ENCODE measurements at regions not wholly inside any gene's neighbourhood (a gene's known extent, or its start where the extent isn't known, plus 50 kb on each side); places are given as distances from the start of the nearest gene placed in this dataset.

DNA sequence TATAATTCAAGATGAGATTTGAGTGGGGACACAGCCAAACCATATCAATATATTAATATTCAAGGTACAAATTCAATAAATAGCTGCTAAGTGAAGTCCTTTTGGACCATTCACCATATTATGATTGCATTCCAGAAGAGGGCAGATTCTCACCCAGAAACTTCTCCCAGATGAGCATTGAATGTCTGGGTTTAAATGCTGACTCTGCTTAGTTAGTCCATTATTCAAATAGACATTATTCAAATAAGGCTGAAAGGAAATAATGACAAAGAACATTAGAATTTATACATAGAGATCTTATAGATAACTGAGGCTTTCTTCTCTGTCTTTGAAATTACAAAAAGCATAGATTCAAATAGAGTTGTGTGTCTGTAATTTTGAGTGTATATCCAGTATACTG lies 579.4 kb upstream of the SLC8A1 start:
- TF ChIP-seq, protein P1, sequence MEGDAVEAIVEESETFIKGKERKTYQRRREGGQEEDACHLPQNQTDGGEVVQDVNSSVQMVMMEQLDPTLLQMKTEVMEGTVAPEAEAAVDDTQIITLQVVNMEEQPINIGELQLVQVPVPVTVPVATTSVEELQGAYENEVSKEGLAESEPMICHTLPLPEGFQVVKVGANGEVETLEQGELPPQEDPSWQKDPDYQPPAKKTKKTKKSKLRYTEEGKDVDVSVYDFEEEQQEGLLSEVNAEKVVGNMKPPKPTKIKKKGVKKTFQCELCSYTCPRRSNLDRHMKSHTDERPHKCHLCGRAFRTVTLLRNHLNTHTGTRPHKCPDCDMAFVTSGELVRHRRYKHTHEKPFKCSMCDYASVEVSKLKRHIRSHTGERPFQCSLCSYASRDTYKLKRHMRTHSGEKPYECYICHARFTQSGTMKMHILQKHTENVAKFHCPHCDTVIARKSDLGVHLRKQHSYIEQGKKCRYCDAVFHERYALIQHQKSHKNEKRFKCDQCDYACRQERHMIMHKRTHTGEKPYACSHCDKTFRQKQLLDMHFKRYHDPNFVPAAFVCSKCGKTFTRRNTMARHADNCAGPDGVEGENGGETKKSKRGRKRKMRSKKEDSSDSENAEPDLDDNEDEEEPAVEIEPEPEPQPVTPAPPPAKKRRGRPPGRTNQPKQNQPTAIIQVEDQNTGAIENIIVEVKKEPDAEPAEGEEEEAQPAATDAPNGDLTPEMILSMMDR (IDR thresholded peaks at IDR 0.05): no peak
- TF ChIP-seq POLR2A (IDR thresholded peaks at IDR 0.05): no peak

All from uterus (tissue), 2 donors.